Uterus (tissue), 3 donors: ENCODE measurements at regions not wholly inside any gene's neighbourhood (a gene's known extent, or its start where the extent isn't known, plus 50 kb on each side); places are given as distances from the start of the nearest gene placed in this dataset.

Source experiments
- DNase-seq, 2 donors: peaks; one replicate each; pipeline ENCODE4 v3.0.0-alpha.2; 2019 to 2020
- H3K27ac ChIP-seq, 2 donors: fragments of 200-600 bp; sonication (generic); 1 replicate in 1 of 2; 2 replicates in 1 of 2; pipeline ENCODE4 v1.5.1; 2016 to 2018
- H3K27me3 ChIP-seq, 2 donors: fragments of 200-600 bp; sonication (generic); one replicate each; pipeline ENCODE4 v1.5.1; 2018 to 2019; ENCODE audit warnings: control low read depth in 1 of 2
- H3K36me3 ChIP-seq, 2 donors: fragments of 200-600 bp; sonication (generic); one replicate each; pipeline ENCODE4 v1.5.1; 2019; ENCODE audit warnings: control low read depth in 1 of 2
- H3K4me1 ChIP-seq, 2 donors: fragments of 200-600 bp; sonication (generic); one replicate each; pipeline ENCODE4 v1.5.1; 2018 to 2019; ENCODE audit warnings: control low read depth in 1 of 2
- H3K4me3 ChIP-seq, 2 donors: fragments of 200-600 bp; sonication (generic); 1 replicate in 1 of 2; 2 replicates in 1 of 2; pipeline ENCODE4 v1.5.1; 2018 to 2019; ENCODE audit warnings: mild to moderate bottlenecking in 1 of 2
- H3K9me3 ChIP-seq, 2 donors: fragments of 200-600 bp; sonication (generic); one replicate each; pipeline ENCODE4 v1.5.1; 2019; ENCODE audit warnings: control low read depth in 1 of 2
- CTCF ChIP-seq, 4 experiments: fragments of 200-600 bp in 2 of 4; fragments of 450-650 bp in 2 of 4; sonication (generic) in 2 of 4; IDR thresholded peaks; one replicate each; pipeline ENCODE4 v1.5.1; 2016 to 2019; ENCODE audit warnings: antibody characterized with exemption in 4 of 4, mild to moderate bottlenecking in 2 of 4, moderate library complexity in 1 of 4
- POLR2A ChIP-seq, 2 donors: fragments of 450-650 bp; IDR thresholded peaks; one replicate each; pipeline ENCODE4 v1.6.1; 2016; ENCODE audit warnings: antibody characterized with exemption in 2 of 2, mild to moderate bottlenecking in 1 of 2, moderate library complexity in 1 of 2
- intact Hi-C: fragments of 100-400 bp; cut with DNase I; formaldehyde crosslinking; loops from one replicate; pipeline ENCODE4 v1.15.1; 2023; ENCODE audit warnings: low total_unique reads
- donor health status: DM: yes; HTN: yes; CAD: no.

- Histone ChIP-seq H3K4me3 (no peak overlapping the region), H3K27me3 (no peaks in the 10 kb centered on the region), H3K4me1 (no peaks in the 10 kb centered on the region), H3K27ac (no peak overlapping the region), H3K36me3 (no peaks in the 10 kb centered on the region), H3K9me3 (no peaks in the 10 kb centered on the region)
- DNase-seq: no peak
- intact Hi-C loops: no loop called here
- TF ChIP-seq POLR2A (IDR thresholded peaks at IDR 0.05) (no peak), CTCF (IDR thresholded peaks at IDR 0.05) (no peak)
Measured at GRCh38 chr4:20575486-20575885, 124.8 kb upstream of the PACRGL start.

GRCh38 chr4:20576861-20577260 is 123.4 kb upstream of the PACRGL start:
- no peak overlapping the region for H3K27ac ChIP-seq
- intact Hi-C loops: no loop called here
- H3K9me3 ChIP-seq: no peaks in the 10 kb centered on the region
- H3K27me3 ChIP-seq: no peaks in the 10 kb centered on the region
- no peaks in the 10 kb centered on the region for H3K36me3 ChIP-seq
- DNase-seq: no peak
- no peak for TF ChIP-seq CTCF (IDR thresholded peaks at IDR 0.05)
- TF ChIP-seq POLR2A (IDR thresholded peaks at IDR 0.05): no peak
- no peak overlapping the region for H3K4me3 ChIP-seq
- H3K4me1 ChIP-seq: no peaks in the 10 kb centered on the region

- TF ChIP-seq POLR2A (IDR thresholded peaks at IDR 0.05) (no peak), CTCF (IDR thresholded peaks at IDR 0.05) (no peak)
- H3K36me3 ChIP-seq: no peaks in the 10 kb centered on the region
- intact Hi-C loops: no loop called here
- DNase-seq: no peak
- H3K27ac ChIP-seq: no peak overlapping the region
- H3K4me3 ChIP-seq: no peak overlapping the region
- no peaks in the 10 kb centered on the region for H3K27me3 ChIP-seq
- no peaks in the 10 kb centered on the region for H3K4me1 ChIP-seq
- no peaks in the 10 kb centered on the region for H3K9me3 ChIP-seq
Measured at GRCh38 chr4:20577702-20578101, 122.6 kb upstream of the PACRGL start.

GRCh38 chr4:20580907-20581306 is 119.4 kb upstream of the PACRGL start:
- no peak for DNase-seq
- Histone ChIP-seq H3K4me1 (no peaks in the 10 kb centered on the region), H3K9me3 (no peaks in the 10 kb centered on the region), H3K4me3 (no peak overlapping the region), H3K36me3 (no peaks in the 10 kb centered on the region), H3K27ac (no peak overlapping the region), H3K27me3 (no peaks in the 10 kb centered on the region)
- intact Hi-C loops: no loop called here
- TF ChIP-seq CTCF (IDR thresholded peaks at IDR 0.05) (no peak), POLR2A (IDR thresholded peaks at IDR 0.05) (no peak)

DNA sequence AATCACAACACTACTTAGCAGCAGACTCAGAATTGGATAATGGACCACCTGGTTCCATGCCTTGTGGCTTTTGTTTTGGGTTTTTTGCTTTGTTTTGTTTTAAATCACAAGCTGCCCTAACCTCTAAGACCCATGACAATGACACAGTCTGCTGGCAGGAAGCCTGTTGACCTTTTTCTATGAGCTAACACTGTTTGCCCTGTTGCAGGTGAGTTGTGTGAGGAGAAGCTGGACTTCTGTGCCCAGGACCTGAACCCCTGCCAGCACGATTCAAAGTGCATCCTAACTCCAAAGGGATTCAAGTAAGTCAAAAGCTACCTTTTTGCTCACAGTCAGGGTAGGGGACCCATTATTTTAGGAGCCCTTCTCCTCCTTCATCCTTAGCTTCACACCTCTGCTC is 110.8 kb upstream of the PACRGL start:
- no peaks in the 10 kb centered on the region for H3K4me1 ChIP-seq
- intact Hi-C loops: no loop called here
- H3K9me3 ChIP-seq: no peaks in the 10 kb centered on the region
- H3K27me3 ChIP-seq: no peaks in the 10 kb centered on the region
- no peak overlapping the region for H3K4me3 ChIP-seq
- no peaks in the 10 kb centered on the region for H3K36me3 ChIP-seq
- TF ChIP-seq POLR2A (IDR thresholded peaks at IDR 0.05) (no peak), CTCF (IDR thresholded peaks at IDR 0.05) (no peak)
- DNase-seq: no peak
- H3K27ac ChIP-seq: no peak overlapping the region
